ENCODE measurements at regions not wholly inside any gene's neighbourhood (a gene's known extent, or its start where the extent isn't known, plus 50 kb on each side); places are given as distances from the start of the nearest gene placed in this dataset.
"Not testable (repeated sequence)": the region's sequence is repeated elsewhere in the genome, so short reads cannot be mapped to it uniquely, and the experiment has no call there.

GRCh38 chr21:25155020-25155419 lies 452.3 kb downstream of the MRPL39 start:
- not testable (repeated sequence) for DNase-seq (ENCODE audit: low read depth)

GRCh38 chr21:25149022-25149421 lies 458.3 kb downstream of the MRPL39 start:
- DNase-seq (ENCODE audit: low read depth), result no peak

GRCh38 chr21:25139414-25139813 lies 467.9 kb downstream of the MRPL39 start:
- DNase-seq (ENCODE audit: low read depth), result no peak

- DNase-seq (ENCODE audit: low read depth), result peak; percentile 32
These were observed 473.3 kb downstream of the MRPL39 start for GRCh38 chr21:25133939-25134338.

GRCh38 chr21:25127811-25128210 lies 479.5 kb downstream of the MRPL39 start:
- no peak for DNase-seq (ENCODE audit: low read depth)

- no peak for DNase-seq (ENCODE audit: low read depth)
These were observed 480.3 kb downstream of the MRPL39 start for GRCh38 chr21:25127007-25127406.

- no peak for DNase-seq (ENCODE audit: low read depth)
These were observed 480.7 kb downstream of the MRPL39 start for GRCh38 chr21:25126564-25126963.

- DNase-seq (ENCODE audit: low read depth), result no peak
These were observed 488.6 kb downstream of the MRPL39 start for GRCh38 chr21:25118648-25119047.

- DNase-seq (ENCODE audit: low read depth), result no peak
These were observed 492.3 kb downstream of the MRPL39 start for GRCh38 chr21:25115021-25115420.

GRCh38 chr21:25107708-25108107 lies 499.6 kb downstream of the MRPL39 start:
- DNase-seq (ENCODE audit: low read depth), result peak; percentile 90

- DNase-seq (ENCODE audit: low read depth), result peak; percentile 33
These were observed 503.6 kb downstream of the MRPL39 start for GRCh38 chr21:25103500-25104207.

GRCh38 chr21:25097648-25098047 lies 509.6 kb downstream of the MRPL39 start:
- DNase-seq (ENCODE audit: low read depth), result no peak

- no peak for DNase-seq (ENCODE audit: low read depth)
These were observed 512.6 kb downstream of the MRPL39 start for GRCh38 chr21:25094695-25095094.

- DNase-seq (ENCODE audit: low read depth), result no peak
These were observed 514.8 kb downstream of the MRPL39 start for GRCh38 chr21:25092441-25093011.

GRCh38 chr21:25081096-25081495 lies 526.2 kb downstream of the MRPL39 start:
- peak; percentile 2 for DNase-seq (ENCODE audit: low read depth)

- peak; percentile 10 for DNase-seq (ENCODE audit: low read depth)
These were observed 526.6 kb downstream of the MRPL39 start for GRCh38 chr21:25080661-25081060.

GRCh38 chr21:25080141-25080540 lies 527.1 kb downstream of the MRPL39 start:
- DNase-seq (ENCODE audit: low read depth), result peak; percentile 19

- DNase-seq (ENCODE audit: low read depth), result no peak
These were observed 528.2 kb downstream of the MRPL39 start for GRCh38 chr21:25079053-25079452.

GRCh38 chr21:25062061-25062460 lies 545.2 kb downstream of the MRPL39 start:
- no peak for DNase-seq (ENCODE audit: low read depth)

GRCh38 chr21:25054689-25055088 lies 552.6 kb downstream of the MRPL39 start:
- DNase-seq (ENCODE audit: low read depth), result no peak

GRCh38 chr21:25039461-25040380 lies 567.6 kb downstream of the MRPL39 start:
- peak; percentile 39 for DNase-seq (ENCODE audit: low read depth)

GRCh38 chr21:25036775-25037174 lies 570.5 kb downstream of the MRPL39 start:
- no peak for DNase-seq (ENCODE audit: low read depth)

GRCh38 chr21:25031750-25032149 lies 575.5 kb downstream of the MRPL39 start:
- no peak for DNase-seq (ENCODE audit: low read depth)
